Choroid plexus epithelial cell (primary cell): ENCODE measurements at regions not wholly inside any gene's neighbourhood (a gene's known extent, or its start where the extent isn't known, plus 50 kb on each side); places are given as distances from the start of the nearest gene placed in this dataset.

Source experiments
- DNase-seq: peaks from one replicate; pipeline ENCODE4 v3.0.0-alpha.2; 2010; ENCODE audit warnings: low read depth
- H3K4me3 ChIP-seq: 2 replicates; pipeline ENCODE4 v1.5.1; 2011; ENCODE audit warnings: low read depth, mild to moderate bottlenecking, control low read depth, low read length, moderate library complexity
- CTCF ChIP-seq: conservative IDR thresholded peaks from 2 replicates; pipeline ENCODE4 v1.5.1; 2011; ENCODE audit warnings: low read depth, mild to moderate bottlenecking, control low read depth, inconsistent platforms, low read length, moderate library complexity

- no peak for TF ChIP-seq CTCF
- DNase-seq, result no peak
- H3K4me3 ChIP-seq, result no peak overlapping the region
Measured at GRCh38 chr12:127438512-127439244, 828.3 kb upstream of the TMEM132C start.

- TF ChIP-seq CTCF, result no peak
- no peak for DNase-seq
- no peak overlapping the region for H3K4me3 ChIP-seq
Measured at GRCh38 chr12:127445581-127446139, 821.3 kb upstream of the TMEM132C start.

- no peak for DNase-seq
- no peak overlapping the region for H3K4me3 ChIP-seq
- TF ChIP-seq CTCF, result no peak
Measured at GRCh38 chr12:127448906-127449305, 818.1 kb upstream of the TMEM132C start.

GRCh38 chr12:127450826-127451225, 816.1 kb upstream of the TMEM132C start:
- H3K4me3 ChIP-seq, result no peak overlapping the region
- DNase-seq, result no peak
- TF ChIP-seq CTCF, result no peak

GRCh38 chr12:127455347-127456265, 811.4 kb upstream of the TMEM132C start:
- no peak for TF ChIP-seq CTCF
- H3K4me3 ChIP-seq, result no peak overlapping the region
- peak; percentile 1 for DNase-seq

- DNase-seq, result no peak
- H3K4me3 ChIP-seq, result no peak overlapping the region
- TF ChIP-seq CTCF, result no peak
Measured at GRCh38 chr12:127457726-127458125, 809.2 kb upstream of the TMEM132C start.
